Activated CD4-positive, alpha-beta T cell treated with anti-CD3 and anti-CD28 coated beads, Interleukin-2, amount 50 U/mL, for 48 hours (primary cell): ENCODE measurements at regions not wholly inside any gene's neighbourhood (a gene's known extent, or its start where the extent isn't known, plus 50 kb on each side); places are given as distances from the start of the nearest gene placed in this dataset.

Experiments
- DNase-seq, 2 experiments: peaks; one replicate each; pipeline ENCODE4 v3.0.0-alpha.2; 2020

GRCh38 chr21:15242906-15243305, 178.1 kb upstream of the NRIP1 start:
- no peak for DNase-seq

GRCh38 chr21:15243406-15243805, 178.6 kb upstream of the NRIP1 start:
- DNase-seq = no peak

DNA sequence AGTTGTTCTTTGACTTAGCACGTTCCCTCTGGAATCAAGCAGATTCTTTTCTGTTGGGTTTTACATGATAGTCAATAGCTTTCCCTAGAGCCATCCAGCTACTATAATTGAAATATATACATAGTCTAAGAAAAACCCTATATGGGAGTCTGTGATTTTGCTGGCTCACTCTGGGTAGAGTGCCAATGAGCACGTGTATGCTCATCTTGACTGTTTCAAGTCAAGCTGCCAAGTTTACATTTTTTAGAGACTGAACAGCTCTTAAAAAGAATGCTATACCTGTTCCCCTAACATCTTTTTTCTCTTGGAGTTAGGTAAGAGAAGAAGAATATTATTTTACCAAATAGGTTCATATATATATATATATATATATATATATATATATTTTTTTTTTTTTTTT, 182.8 kb upstream of the NRIP1 start:
- no peak for DNase-seq

- DNase-seq = no peak
Measured at GRCh38 chr21:15249285-15249993, 184.6 kb upstream of the NRIP1 start.

GRCh38 chr21:15250384-15250783, 185.6 kb upstream of the NRIP1 start:
- no peak for DNase-seq

- DNase-seq = no peak
Measured at GRCh38 chr21:15252431-15252830, 187.6 kb upstream of the NRIP1 start.

DNA sequence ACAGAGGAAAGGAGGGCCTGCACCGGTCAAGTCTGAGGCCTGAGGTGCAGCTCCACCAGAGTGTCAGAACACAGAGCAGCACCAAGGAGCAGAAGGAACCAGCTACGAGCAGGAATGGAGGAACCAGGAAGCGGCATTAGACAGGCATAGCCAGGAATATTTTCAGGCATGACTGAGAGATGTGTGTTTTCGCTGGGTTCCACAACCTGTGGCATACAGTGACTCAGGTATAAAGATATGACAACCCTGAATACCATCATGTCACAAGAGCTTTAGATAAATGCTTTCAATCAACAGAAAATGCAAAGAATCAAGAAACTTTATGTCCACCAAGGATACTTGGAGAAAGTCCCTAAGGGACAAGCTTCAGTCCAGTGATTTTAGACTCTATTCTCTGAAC, 189.3 kb upstream of the NRIP1 start:
- DNase-seq = no peak

DNA sequence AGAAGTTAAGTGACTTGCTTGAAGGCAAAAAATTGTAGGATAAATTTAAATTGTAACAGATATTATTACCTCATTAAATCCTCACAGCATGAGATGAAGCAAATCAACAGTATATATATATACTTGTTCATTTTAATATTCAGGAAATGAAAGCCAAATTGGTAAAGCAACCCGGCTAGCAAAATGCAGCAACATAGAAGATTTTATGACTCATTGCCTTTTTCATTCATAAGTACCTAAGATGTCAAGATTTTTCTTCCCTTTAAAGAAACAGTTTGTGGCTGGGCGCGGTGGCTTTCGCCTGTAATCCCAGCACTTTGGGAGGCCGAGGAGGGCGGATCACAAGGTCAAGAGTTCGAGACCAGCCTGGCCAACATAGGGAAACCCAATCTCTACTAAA, 190.5 kb upstream of the NRIP1 start:
- DNase-seq = no peak

GRCh38 chr21:15255763-15256162, 191.0 kb upstream of the NRIP1 start:
- DNase-seq = no peak

- DNase-seq = no peak
Measured at GRCh38 chr21:15256996-15257395, 192.2 kb upstream of the NRIP1 start.

GRCh38 chr21:15257646-15258045, 192.8 kb upstream of the NRIP1 start:
- no peak for DNase-seq

- DNase-seq = no peak
Measured at GRCh38 chr21:15259824-15260223, 195.0 kb upstream of the NRIP1 start.

DNA sequence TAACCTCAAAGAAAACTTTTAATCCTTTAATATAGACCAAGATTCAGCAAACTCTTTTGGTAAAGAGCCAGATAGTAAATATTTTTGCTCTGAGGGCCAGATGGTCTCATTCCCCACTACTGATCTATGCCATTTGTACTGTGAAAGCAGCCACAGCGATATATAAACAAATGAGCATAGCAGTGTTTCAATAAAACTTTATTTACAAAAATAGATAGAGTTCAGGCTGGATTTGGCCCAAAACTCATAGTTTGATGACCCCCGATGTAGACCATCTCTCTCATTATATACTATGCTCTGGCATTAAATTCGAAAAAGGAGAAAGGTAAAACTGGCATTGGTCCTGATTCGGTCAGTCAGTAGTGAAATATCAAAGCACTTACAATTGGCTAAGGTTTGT, 195.8 kb upstream of the NRIP1 start:
- no peak for DNase-seq

GRCh38 chr21:15264084-15264665, 199.4 kb upstream of the NRIP1 start:
- no peak for DNase-seq

DNA sequence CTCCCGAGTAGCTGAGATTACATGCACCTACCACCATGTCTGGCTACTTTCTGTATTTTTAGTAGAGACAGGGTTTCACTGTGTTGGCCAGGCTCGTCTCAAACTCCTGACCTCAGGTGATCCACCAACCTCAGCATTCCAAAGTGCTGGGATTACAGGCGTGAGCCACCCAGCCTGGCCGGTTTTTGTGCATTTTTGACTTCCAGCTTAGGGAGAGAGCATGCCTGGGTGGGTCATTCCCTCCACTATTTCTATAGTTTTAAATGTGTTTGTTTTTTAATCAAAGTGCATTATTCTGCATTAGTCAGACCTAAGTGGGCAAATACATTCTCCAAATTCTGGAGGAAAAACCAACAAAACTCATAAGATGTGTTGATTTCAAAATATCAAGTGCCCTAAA, 207.4 kb upstream of the NRIP1 start:
- DNase-seq = no peak

GRCh38 chr21:15272591-15272990, 207.8 kb upstream of the NRIP1 start:
- no peak for DNase-seq

DNA sequence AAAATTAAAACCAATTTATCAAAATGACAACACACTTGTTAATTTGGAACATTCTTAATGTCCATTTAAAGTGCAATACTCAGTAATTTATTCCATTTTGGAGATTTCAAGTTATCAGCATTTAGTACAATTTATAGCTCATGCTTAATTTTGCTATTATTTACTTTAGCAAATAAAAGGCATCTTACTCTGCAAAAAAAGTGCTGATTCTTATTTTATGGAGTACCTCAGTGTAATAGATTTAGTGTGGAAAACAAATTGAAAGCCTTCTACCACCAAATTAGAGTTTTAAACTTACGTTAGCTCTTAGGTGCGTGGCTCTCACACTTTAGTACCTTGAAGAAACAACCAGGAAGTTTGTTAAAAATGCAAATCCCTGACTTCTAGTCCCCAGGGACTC, 208.4 kb upstream of the NRIP1 start:
- DNase-seq = no peak

DNA sequence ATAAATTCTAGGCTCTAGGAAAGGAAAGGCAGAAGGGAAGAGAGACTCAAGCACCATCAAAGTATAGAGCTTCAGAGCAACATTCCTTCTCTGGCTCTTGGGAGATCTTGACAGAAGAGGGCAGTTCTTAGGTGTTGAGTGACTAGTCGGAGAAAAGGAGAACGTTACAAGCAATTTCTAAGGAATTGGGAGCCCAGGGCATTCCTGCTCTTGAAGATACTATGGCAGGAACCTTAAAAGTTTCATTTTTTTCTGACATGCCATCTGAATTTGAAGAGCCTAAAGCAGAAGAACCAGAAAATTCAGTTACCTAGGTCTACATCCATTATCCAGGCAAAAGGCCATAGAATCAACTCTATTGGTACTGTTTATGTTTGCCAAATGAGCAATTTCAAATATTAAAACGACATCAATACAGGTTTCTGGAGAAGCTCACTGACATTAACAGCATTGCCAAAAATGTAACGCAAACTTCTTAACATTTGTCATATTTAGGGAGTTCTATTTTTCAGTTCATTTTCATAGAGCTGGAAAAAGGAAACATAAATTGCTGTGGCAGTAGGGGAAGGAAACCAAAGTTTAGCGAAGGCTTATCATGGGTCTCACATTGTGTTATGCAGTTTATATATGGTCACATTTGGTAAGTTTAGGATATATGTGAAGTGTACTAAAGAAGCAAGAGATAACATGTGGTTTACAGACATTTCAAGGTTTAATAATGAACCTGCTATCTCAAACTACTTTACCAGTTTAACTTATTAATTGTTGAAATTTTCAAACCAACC, 210.1 kb upstream of the NRIP1 start:
- no peak for DNase-seq

DNA sequence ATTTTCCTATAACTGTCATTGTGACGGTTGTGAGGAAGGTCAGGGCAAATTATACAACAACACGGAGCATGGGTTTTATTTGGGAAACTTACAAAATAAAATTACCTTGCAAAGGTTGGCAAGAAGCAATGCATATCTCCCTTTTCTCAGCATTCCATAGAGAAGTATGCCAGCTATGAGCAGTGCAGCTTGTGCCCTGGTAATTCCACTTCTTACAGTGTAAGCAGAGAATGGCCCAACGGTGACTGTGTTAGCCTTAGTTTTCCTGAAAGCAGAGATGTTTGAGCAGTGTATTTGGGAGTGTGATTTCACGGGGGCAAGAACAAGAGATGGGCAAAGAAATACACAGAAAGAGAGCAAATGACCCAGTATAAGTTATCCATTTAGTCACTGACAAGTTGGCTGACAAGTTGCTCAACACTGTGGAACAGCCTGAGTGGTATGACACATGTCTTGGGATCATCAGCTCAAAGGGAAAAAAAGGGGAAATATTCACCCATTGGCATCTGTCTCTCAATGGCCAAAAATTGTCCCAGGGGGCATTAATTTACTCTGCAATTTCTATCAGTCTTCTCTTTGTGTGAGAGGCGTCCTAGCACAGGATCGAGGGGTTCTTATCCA, 210.9 kb upstream of the NRIP1 start:
- DNase-seq = no peak

DNA sequence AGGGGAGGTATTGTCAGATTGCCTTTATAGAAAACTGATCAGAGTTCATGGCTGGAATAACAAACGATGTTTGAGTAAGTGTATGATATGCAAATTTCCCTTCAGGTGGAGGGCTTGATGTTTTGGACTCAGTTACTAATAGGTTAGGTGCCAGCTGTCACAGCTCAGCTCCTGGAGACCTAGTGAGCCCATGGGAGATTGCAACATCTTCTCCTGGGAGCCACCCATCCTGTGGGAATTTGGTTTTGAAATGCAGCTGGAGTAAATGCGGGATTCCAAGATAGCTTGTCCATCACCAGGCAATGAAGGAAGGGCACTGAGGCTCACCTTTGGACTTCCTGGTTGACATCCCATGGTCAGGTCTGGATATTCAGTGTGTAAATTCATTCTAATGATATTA, 211.4 kb upstream of the NRIP1 start:
- no peak for DNase-seq

- DNase-seq = no peak
Measured at GRCh38 chr21:15277466-15277865, 212.7 kb upstream of the NRIP1 start.

GRCh38 chr21:15278279-15278678, 213.5 kb upstream of the NRIP1 start:
- no peak for DNase-seq

GRCh38 chr21:15278851-15279250, 214.1 kb upstream of the NRIP1 start:
- no peak for DNase-seq

GRCh38 chr21:15279482-15279881, 214.7 kb upstream of the NRIP1 start:
- DNase-seq = no peak
